ENCODE measurements at regions not wholly inside any gene's neighbourhood (a gene's known extent, or its start where the extent isn't known, plus 50 kb on each side); places are given as distances from the start of the nearest gene placed in this dataset.

GRCh38 chr10:4266416-4267085, 481.5 kb upstream of the KLF6 start:
- no peak for DNase-seq (ENCODE audit: low read depth, low spot score)

DNA sequence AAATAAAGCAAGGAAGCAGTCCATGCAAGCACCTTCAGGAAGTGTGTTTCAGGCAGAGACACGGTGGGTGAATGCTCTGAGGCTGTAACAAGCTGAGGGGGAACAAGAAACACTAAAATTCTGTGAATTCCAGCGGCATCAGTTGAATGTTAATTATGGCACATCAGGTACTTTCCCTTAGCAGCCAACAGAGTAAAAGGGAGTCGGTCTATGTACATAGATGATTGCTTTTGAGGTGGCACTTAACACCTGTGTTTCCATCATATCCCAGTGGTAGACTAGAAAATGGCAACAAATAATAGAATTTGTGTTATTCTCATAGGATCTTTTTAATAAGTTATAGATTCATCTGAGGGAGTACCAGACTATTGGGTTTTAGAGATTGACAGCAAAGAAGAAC, 481.0 kb upstream of the KLF6 start:
- no peak for DNase-seq (ENCODE audit: low read depth, low spot score)

DNA sequence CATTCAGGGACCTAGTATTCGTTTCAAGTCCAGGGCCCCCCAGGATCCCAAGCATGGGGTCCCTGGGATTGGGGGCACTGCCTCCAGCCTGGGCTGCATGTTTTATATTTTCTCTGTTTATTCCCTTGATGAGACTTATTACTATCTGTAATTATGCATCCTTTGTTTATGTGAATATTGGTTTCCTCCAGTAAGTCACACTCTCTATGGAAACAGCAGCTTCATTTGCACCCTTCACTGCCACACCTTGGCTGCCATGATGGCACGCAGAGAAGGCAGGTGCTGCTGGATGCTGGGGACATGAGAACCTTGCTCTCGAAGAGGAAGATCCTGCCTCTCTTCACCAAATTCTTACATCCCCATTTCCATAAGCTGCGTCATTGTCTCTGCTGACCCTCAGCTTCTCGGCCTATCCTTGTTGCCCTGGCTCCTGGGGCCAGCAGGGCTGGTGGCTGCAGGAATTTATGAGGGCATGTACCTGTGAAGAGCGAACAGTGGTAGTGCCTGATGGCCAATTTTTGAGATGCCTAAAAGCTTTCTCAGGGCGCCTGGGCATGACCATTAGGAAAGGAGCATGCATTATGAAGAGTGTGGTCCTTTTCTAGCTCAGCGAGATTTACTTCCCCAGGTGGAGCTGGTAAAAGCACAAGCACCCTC, 479.3 kb upstream of the KLF6 start:
- no peak for DNase-seq (ENCODE audit: low read depth, low spot score)

DNA sequence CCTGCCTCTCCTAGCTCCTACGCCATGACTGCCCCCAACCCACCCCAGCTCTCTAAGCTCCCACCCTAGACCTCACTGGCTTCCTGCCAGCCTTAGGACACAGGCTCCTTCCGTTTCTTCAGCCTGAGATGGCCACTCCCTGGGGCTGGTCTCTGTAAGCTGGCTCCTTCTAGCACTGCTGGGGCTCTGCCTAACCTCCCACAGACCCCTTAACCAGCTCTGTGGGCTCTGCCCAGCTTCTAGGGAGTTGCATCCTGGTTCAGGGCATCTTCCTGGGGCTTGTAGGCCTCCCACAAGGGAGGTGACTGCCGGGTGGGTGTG, 478.6 kb upstream of the KLF6 start:
- DNase-seq (ENCODE audit: low read depth, low spot score), result no peak

DNA sequence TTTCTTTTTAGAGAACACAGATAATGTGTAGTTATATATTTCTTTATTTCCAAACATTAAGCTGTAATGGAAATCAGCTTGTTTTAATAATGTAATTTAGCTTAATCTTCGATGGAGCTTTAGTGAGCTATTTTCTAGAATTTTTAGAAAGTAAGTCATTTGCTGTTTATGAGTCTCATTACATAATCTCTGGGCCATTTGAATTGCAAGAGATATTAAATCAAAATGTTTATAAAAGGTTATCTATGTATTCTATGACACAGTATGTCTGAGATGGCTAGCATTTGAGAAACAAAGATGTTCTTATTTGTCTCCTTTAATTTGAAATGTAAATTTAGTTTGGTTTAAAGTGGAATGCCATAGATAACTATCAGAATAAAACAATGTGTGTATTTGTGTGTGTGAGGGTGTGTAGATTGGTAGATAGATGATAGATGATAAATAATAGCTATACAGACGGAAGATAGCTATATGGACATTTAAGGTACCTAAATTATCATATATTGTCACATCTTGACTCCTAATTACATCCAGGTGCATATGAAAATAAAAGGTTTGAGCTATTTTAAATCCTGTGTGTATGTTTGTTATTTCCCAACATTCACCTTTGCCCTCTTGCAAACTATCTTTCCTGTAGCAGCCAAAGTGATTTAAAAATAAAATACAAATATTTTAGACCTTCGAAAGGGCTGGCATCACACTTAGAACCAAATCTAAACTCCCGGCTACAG, 478.0 kb upstream of the KLF6 start:
- DNase-seq (ENCODE audit: low read depth, low spot score), result no peak

DNA sequence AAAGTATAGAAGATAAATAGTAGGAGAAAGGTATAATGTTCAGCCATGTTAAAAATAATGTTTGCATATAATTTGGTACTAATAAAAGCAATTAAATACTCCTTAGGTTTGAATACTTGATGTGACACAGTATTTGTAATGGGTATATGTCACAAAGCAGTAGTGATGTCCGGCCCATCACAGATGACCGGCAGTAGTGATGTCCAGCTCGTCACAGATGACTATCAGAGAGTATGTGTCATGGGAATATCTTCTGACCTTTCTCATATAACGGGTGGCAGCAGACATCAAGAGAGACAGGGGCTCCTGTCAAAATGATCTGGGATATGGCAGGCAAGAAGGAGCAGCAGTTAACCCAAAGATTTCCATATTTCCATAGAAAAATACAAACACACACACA, 477.4 kb upstream of the KLF6 start:
- DNase-seq (ENCODE audit: low read depth, low spot score), result no peak

- no peak for DNase-seq (ENCODE audit: low read depth, low spot score)
Measured at GRCh38 chr10:4260483-4261124, 475.6 kb upstream of the KLF6 start.

GRCh38 chr10:4257939-4258465, 473.0 kb upstream of the KLF6 start:
- DNase-seq (ENCODE audit: low read depth, low spot score), result no peak

GRCh38 chr10:4256971-4257370, 472.0 kb upstream of the KLF6 start:
- no peak for DNase-seq (ENCODE audit: low read depth, low spot score)

- no peak for DNase-seq (ENCODE audit: low read depth, low spot score)
Measured at GRCh38 chr10:4255751-4256150, 470.7 kb upstream of the KLF6 start.

- no peak for DNase-seq (ENCODE audit: low read depth, low spot score)
Measured at GRCh38 chr10:4254101-4254994, 469.3 kb upstream of the KLF6 start.

DNA sequence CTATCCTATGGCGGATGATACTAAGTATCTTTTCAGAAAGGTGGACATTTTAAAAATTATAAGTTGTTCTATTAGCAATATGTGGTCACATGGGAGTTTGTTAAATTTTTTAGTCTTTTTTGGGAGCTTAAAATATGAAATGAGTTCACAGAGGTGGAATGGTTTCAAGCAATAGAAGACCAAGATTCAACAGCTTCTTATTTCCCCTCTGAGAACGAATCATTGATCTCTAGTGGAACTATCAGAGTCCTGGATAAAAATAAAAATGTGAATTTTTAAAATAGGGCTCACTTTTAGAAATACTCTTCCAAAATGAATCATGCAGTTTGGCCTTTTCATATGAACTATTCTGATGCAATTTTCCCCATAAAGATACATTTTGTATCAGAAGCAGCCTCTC, 467.7 kb upstream of the KLF6 start:
- no peak for DNase-seq (ENCODE audit: low read depth, low spot score)

DNA sequence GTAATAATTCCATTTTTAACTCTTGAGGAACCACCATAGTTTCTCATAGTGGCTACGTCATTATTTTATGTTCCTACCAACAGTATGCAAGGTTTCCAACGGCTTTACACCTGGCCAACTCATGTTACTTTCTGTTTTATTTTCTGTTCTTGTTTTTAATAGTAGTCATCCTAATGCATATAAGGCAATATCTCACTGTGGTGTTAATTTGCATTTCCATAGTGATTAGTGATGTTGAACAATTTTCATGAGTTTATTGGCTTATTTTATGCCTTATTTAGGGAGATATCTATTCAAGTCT, 465.5 kb upstream of the KLF6 start:
- no peak for DNase-seq (ENCODE audit: low read depth, low spot score)

DNA sequence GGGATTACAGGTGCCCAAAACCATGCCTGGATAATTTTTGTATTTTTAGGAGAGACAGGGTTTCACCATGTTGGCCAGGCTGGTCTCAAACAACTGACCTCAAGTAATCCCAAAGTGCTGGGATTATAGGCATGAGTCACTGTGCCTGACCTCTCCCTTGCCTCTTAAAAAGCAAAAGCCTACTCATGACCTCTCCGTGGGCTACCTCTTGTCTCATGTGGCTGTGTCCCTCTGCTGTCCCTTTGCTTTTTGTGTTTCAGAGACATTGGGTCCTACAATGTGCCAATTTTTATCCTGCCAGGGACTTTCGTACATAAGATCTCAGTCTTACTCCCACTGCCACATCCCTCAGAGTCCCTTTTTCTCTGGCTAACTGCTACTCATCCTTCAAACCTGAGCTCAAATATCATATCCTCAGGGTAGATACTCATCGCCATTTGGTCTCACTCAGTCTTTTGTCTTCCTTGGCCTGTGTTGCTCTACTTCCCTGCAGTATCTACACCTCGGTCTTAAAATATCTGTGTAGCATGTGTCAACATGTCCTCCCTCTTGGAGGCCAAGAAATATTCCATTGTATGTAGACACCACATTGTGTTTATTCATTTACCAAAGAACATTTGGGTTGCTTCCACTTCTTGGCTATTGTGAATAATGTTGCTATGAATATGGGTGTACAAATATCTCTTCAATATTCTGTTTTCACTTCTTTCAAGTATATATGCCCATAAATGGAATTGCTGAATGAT, 465.0 kb upstream of the KLF6 start:
- no peak for DNase-seq (ENCODE audit: low read depth, low spot score)

- no peak for DNase-seq (ENCODE audit: low read depth, low spot score)
Measured at GRCh38 chr10:4247379-4247778, 462.4 kb upstream of the KLF6 start.

GRCh38 chr10:4246881-4247358, 461.9 kb upstream of the KLF6 start:
- no peak for DNase-seq (ENCODE audit: low read depth, low spot score)

DNA sequence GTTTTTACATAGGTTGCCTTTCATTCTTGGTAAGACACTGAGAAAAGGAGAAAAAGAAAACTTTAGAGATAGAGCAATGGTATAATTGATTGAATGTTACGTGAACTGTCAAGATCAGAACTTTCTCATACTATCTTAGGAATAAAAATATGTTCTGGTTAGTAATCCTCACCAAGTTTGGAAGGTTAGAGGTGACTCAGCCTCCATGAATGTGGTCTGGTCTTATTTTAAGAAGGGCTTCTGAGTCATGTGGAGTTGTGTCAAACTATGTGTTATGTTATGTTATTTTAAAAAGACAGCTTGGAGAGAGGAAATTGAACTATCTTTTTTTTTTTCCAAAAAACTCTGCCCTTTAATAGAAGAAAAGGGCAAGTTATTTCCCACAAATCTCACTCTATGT, 458.6 kb upstream of the KLF6 start:
- no peak for DNase-seq (ENCODE audit: low read depth, low spot score)

GRCh38 chr10:4243169-4243568, 458.2 kb upstream of the KLF6 start:
- DNase-seq (ENCODE audit: low read depth, low spot score), result no peak

GRCh38 chr10:4242561-4243035, 457.6 kb upstream of the KLF6 start:
- no peak for DNase-seq (ENCODE audit: low read depth, low spot score)

- DNase-seq (ENCODE audit: low read depth, low spot score), result no peak
Measured at GRCh38 chr10:4241724-4242345, 456.8 kb upstream of the KLF6 start.

All from activated naive CD8-positive, alpha-beta T cell treated with anti-CD3 and anti-CD28 coated beads, Interleukin-2, amount 50 U/mL, for 16 hours (primary cell).